DMS53 treated with DMSO at 0.1 percent for 48 hours (cell line): ENCODE measurements at regions not wholly inside any gene's neighbourhood (a gene's known extent, or its start where the extent isn't known, plus 50 kb on each side); places are given as distances from the start of the nearest gene placed in this dataset.
"Not testable (repeated sequence)": the region's sequence is repeated elsewhere in the genome, so short reads cannot be mapped to it uniquely, and the experiment has no call there.

Experiments used
- DNase-seq: peaks from one replicate; lab custom pipeline; 2025; ENCODE audit not compliant: unreplicated experiment; lab: John Stamatoyannopoulos, UW

DNA sequence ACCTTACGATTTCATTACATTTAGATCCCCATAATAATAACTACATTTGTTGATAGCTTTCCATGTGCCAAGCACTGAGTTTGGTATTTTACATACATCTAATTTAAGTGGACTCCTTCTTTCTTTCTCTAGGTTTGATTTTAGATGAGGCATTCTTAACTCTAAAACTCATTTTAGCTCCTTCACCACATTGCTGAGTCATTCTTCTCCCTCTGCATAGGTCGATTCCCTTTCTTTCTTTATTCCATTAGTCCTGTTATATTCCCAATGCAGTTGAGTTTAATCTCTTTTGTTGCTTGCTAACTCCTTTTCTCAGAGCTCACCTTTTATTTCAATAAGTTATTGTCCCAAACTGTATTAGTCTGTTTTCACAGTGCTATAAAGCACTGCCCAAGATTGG is 329.8 kb downstream of the TAF11L14 start:
- DNase-seq: no peak

- no peak for DNase-seq
Measured at GRCh38 chr5:17966640-17967402, 332.6 kb downstream of the TAF11L14 start.

DNA sequence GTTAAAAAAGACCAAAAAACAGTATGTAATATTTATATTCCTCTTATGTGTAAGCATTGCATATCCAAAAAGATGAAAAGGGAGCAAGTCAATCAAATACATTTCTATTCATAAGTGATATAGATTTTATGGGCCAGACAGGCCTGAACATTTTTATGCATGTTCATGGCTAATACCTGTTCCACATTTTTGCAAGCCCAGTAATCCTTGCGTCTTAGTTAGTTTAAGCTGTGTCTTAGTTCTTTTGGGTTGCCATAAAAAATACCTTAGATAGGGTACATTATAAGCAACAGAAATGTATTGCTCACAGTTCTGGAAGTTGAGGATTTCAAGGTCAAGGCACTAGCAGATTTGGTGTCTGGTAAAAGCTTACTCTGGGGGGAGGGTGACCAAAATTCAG is 342.1 kb downstream of the TAF11L14 start:
- DNase-seq: no peak

DNA sequence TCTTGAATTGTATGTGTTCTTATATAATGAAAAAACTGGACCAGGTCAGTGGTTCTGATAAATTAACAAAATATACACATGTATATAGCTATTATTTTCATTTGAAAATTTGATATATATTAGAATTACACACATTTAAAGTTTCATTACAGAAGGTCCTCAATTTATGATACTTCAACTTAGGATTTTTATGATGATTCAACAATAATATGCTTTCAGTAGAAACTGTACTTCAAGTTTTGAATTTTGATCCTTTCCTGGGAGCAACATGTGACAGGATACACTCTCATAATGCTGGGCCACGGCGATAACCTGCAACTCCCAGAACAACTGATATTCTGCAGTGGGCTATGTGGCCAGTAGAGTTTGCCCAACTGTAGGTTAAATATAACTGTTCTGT is 344.7 kb downstream of the TAF11L14 start:
- DNase-seq: no peak

- DNase-seq: not testable (repeated sequence)
Measured at GRCh38 chr5:17982626-17983025, 348.4 kb downstream of the TAF11L14 start.

GRCh38 chr5:17989036-17989435 is 354.8 kb downstream of the TAF11L14 start:
- DNase-seq: no peak

- no peak for DNase-seq
Measured at GRCh38 chr5:17989567-17990563, 355.6 kb downstream of the TAF11L14 start.

GRCh38 chr5:17991775-17992174 is 357.5 kb downstream of the TAF11L14 start:
- DNase-seq: no peak

- no peak for DNase-seq
Measured at GRCh38 chr5:17992291-17992690, 358.0 kb downstream of the TAF11L14 start.

DNA sequence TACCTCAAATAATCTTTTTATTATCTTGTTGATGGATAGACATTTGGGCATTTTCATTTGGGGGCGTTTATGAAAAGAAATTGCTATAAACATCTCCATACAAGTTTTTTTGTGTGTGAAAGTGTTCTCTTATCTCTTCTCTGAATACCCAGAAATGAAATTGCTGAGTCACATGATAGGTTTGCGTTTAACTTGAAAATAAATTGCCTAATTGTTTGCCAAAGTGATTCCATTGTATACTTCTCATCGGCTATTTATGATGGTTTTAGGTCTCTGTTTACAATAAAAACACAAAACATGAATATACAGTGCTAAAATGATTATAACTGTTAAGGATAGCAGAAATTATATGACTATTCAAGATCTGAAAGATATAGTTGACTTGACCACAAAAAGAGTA is 361.7 kb downstream of the TAF11L14 start:
- no peak for DNase-seq

- DNase-seq: no peak
Measured at GRCh38 chr5:17999858-18000257, 365.6 kb downstream of the TAF11L14 start.

GRCh38 chr5:18000744-18001143 is 366.5 kb downstream of the TAF11L14 start:
- no peak for DNase-seq

DNA sequence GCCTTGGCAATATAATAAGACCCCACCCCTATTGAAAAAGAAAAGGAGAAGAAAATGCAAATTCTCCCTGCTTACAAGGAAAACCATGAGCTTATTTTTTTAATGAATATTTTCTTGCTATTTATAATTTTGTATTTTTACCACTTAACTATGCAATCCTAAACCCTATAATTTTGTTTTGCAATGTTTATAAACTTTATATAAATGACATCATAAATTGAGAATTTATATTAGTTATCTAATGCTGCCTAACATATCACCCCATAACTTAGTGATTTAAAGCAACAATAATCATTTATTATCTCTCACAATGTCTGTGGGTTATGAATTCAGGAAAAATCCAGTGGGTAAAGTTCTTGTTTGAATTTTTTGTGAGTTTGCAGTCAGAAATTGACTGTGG is 369.1 kb downstream of the TAF11L14 start:
- DNase-seq: no peak

GRCh38 chr5:18003784-18004183 is 369.5 kb downstream of the TAF11L14 start:
- DNase-seq: no peak

DNA sequence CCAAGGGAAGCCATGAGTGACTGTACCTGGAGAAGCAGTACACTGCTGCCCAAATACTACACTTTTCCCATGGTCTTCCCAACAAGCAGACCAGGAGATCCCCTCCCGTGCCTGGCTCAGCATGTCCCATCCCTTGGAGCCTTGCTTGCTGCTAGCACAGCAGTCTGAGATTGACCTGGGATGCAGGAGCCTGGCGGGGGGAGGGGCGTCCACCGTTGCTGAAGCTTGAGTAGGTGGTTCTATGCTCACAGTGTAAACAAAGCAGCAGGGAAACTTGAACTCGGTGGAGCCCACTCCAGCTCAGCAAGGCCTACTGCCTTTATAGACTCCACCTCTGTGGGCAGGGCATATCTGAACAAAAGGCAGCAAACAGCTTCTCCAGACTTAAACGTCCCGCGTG is 372.0 kb downstream of the TAF11L14 start:
- DNase-seq: not testable (repeated sequence)

DNA sequence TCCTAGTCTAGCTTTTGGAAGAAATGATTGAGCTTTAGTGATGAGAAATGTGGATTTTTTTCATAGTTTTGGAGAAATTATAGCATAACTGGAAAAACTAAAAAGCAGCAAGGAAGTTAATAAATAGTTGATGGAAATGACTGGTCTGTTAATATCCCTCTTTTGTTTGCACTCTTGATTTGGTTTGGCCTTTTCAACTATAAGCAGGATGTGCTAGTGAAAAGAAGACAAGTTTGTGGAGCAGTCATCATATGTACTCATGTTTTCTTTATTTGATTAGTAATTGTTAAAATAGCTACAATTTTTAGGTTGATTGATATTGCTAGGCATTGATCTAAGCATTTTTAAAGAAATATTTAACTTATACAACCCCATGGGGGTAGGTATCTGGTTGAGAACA is 374.7 kb downstream of the TAF11L14 start:
- no peak for DNase-seq

DNA sequence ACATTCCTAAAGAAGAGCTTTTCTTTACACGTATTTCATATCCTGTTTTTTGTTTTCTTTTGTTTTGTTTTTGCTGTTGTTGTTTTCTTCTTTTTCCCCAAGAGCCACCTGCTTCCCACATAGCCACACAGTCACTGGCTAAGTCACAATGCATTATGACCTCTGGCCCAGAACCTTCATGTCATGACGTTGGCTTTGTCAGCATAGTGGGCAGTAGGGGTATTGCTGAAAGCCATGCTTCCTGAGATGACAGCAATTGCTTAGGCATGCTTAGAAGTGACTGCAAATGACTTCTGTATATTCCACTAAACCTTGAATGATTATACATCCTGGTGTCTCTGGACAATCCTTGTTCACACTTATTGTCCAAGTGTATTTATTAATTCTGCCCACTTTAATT is 375.8 kb downstream of the TAF11L14 start:
- DNase-seq: no peak

DNA sequence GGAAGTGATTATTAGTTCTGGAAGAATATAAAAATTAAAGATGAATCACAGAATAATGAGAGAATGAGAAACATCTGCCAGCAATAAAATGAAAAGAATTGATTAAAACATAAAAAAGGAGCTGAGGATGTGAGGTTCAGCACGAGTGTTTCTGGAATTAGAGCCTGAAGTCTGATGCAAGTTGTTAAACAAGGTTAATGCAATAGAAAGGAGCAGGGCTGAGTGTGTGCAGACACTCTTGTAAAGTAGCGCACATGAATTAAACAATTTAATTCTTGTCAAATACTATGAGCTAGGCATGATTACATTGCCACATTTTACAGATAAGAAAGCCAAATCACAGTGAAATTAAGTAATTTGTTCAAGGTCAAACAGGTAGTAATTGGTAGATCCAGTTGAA is 384.2 kb downstream of the TAF11L14 start:
- no peak for DNase-seq

DNA sequence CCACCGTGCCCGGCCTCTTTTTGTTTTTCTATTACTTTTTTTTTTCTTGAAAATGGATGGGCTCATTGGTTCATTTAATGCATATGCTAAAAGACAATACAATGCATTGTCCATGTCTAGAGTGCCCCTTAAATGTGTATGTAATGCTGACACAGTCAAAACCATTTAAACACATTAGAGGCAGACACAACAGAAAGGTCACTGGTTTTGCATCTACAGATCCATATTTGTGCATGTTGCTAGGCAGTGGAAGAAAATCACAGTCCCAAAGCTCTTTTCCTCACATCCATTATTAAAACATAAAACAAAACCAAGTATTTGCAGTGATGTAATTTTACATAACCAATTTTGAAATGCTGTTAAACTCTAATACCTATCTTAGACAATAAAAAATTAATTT is 389.0 kb downstream of the TAF11L14 start:
- DNase-seq: no peak

GRCh38 chr5:18023986-18024385 is 389.7 kb downstream of the TAF11L14 start:
- DNase-seq: no peak

DNA sequence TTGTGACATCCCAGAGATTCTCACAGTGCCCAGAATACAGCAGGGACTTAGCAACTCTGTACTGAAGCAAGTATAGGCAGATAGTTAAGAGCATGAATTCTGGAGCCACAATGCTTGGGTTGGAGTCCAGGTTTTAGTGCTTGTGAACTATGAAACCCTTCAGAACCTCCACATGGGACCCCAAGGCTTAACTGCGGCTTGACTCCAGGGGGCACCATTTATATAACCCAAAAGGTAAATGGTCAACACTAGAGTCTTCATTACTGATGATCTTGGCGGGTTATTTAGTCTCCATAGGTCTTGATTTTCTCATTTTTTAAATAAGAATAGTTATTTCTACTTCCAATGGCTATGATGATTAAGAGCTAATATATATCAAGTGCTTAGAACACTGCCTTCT is 390.3 kb downstream of the TAF11L14 start:
- DNase-seq: no peak

GRCh38 chr5:18027241-18027867 is 393.1 kb downstream of the TAF11L14 start:
- no peak for DNase-seq
